ENCODE measurements at regions not wholly inside any gene's neighbourhood (a gene's known extent, or its start where the extent isn't known, plus 50 kb on each side); places are given as distances from the start of the nearest gene placed in this dataset.

DNA sequence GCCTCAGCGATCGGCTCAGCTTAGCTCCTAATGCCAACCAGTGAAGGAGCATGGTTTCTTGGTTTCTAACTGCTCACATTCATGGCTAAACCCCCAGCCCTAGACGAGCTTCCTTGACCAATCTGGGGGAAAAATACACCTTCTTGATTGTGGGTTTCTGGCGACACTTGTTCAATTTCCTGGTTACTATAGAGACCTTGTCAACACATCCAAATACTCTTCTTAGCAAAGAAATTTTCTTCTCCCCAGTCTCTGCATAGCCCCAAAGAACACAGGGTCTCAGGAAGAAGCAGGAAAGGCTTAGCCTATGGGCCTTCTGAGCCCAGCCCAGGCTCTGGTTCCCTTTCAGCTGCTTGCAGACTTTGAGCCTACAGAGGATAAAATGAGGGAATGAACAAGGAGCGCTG is 88.5 kb upstream of the SYT13 start:
- TF ChIP-seq POLR2A (IDR thresholded peaks at IDR 0.05) = no peak
- no peak for TF ChIP-seq CTCF (IDR thresholded peaks at IDR 0.05)
